Stimulated activated CD4-positive, alpha-beta T cell treated with anti-CD3 and anti-CD28 coated beads, Interleukin-4, amount 100 ng/mL, for 1 hour (primary cell): ENCODE measurements at regions not wholly inside any gene's neighbourhood (a gene's known extent, or its start where the extent isn't known, plus 50 kb on each side); places are given as distances from the start of the nearest gene placed in this dataset.

ENCODE experiments used
- DNase-seq: peaks from one replicate; pipeline ENCODE4 v3.0.0-alpha.2; 2020

DNA sequence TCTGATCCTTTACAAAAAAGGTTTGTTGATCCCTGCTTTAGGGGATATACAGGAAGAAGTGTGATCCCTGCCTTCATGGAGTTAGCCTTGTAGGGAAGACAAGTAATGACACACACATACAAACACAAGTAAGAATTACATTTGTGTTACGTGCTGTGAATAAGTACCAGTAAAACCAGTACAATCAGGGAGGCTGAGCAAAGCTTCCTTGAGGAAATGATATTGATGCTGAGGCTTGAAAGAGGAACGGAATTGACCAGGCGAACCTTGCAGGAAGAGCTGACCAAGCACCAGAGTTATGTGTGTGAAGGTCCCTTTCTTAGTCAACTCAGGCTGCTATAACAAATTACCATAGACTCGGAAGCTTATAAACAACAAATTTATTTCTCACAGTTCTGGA lies 83.6 kb upstream of the CACUL1 start:
- no peak for DNase-seq

- no peak for DNase-seq
These were observed 84.6 kb upstream of the CACUL1 start for GRCh38 chr10:118839348-118839747.

- DNase-seq, result peak; percentile 57
These were observed 85.5 kb upstream of the CACUL1 start for GRCh38 chr10:118840071-118840775.

DNA sequence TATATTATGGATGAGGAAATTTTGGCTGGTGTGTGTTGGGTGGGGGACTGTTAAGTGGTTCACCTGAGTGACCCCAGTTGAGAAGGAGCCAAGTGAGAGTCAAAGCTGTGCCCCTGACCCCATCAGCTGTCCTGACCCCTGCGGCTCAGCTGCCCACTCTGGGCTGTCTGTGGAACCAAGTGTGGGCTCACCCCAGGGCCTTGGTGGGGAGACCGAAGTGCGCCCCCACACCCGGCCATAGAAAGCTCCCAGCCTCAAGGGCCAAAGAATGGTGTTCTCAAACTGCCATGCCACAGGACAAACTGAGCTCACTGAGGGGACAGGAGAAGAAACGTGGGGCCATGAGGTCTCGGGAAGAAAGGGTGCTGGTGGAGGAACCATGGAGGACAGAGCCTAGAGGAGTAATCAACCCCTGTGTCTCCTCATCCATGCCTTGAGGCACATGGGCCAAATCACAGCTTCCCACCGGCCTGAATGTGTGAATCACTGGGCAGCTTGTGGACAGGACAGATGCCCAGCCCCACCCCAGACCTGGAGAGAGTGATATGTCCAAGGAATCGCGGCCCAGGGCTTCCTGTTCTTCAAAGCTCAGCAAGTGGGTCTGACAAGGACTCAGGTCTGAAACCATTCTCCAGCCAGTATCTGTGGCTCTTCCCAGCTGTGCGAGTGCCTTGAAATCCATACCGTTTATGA lies 86.2 kb upstream of the CACUL1 start:
- DNase-seq, result no peak

DNA sequence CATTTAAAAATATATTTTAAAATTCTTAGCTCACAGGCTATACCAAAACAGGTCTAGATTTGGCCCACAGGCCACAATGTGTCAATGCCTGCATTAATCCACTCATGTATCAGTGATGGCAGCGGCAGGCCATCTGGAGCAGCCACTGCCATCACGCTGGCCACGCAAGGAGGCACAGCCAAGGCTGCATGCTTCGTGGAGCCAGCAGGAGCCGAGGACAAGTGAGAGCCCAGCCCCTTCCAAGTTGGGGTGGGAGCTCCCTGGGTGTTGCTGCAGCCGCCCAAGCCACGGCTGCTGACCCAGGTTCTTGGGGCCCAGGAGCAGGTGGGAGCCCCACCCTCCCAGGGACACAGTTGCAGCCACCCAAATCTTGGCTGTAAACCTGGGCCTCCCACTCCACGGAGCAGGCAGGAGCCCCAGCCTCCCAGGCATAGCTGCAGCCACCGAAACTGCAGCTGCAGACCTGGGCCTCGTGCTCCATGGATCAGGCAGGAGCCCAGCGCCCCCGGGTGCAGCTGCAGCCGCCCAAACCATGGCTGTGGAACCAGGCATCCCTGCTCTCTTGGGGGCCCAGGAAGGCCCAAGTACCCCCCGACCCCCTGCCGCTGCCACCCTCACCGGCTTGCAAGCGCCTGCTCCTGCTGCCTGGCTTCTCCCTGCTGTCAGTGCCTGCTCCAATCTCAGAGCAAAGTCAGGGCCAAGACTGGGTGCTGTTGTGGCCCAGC lies 87.3 kb upstream of the CACUL1 start:
- no peak for DNase-seq

DNA sequence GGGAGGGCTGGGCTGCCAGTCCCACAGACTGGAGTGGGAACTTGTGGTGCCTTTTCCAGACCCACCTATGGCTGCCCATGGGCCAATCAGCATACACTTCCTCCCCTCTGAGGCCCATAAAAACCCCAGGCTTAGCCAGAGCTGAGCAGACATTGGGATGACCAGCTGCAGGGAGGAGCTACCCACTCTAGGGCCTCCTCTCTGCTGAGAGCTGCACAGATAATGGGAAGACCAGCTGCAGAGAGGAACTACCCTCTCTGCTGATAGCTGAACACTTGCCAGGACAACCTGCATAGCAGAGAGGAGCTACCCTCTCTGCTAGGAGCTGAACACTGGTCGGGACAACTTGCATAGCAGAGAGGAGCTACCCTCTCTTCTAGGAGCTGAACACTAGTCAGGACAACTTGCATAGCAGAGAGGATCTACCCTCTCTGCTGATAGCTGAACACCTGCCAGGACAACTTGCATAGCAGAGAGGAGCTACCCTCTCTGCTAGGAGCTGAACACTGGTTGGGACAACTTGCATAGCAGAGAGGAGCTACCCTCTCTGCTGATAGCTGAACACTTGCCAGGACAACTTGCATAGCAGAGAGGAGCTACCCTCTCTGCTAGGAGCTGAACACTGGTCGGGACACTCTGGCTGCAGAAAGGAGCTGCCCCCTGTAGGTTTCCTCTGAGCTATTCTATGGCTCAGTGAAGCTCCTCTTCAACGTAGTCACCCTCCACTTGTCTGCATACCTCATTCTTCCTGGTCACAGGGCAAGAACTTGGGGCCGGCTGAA lies 88.3 kb upstream of the CACUL1 start:
- DNase-seq, result no peak

GRCh38 chr10:118843647-118844265 lies 89.0 kb upstream of the CACUL1 start:
- DNase-seq, result no peak

DNA sequence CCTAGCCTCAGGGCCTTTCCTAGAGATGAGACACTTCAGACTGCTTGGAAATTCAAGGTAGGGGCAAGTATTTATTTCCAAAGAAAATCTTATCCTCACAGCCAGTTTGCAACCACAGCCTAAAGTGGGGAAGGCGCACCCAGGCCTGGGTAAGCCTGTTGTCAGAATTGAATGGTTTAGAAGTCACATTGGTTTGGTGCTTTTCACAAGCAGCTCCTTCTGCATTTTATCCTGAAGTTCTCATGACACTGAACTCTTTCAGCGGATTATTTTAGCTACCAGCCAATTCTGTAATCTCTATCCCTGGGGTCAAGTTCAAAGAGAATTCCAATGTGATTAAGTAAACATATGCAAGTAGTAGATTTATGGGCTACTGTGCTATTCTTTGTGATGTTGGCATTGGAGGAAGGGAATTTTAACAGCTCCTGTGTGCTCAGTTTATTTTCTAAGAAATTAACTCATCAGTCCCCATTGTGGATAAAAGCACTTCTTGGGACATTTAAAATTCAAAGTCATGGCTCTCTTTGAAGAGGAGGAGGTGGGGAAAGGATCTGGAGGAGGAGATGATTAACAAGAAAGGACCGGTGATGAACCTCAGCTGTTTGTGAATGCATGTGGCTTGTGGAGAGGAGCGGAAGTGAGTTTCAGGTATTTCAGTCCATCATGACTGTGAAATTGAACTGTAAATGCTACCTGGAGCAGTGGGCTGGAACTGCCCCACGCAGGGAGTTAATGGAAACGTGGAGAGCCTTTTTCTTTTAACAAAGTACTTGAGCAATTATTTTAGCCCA lies 90.2 kb upstream of the CACUL1 start:
- DNase-seq, result no peak

DNA sequence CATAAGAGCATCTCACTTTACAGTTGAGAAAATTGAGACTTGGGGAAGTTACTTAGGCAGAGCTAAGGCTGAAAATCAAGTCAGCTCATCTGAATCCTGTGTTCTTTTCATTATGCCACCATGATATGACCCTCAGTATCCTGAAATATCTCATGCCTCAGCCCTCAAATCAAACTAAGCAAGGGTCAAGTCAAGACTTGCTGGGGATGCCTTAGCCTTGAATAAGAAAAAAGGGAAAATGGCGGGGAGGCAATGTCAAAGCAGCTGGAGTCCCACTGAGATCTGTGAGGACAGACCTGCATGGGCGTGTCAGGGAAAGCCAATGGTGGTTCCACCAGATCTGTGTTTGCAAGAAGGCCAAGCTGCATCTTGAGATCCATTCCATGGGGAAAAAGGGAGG lies 91.0 kb upstream of the CACUL1 start:
- no peak for DNase-seq

GRCh38 chr10:118850418-118851061 lies 95.8 kb upstream of the CACUL1 start:
- DNase-seq, result peak; percentile 76

- DNase-seq, result no peak
These were observed 96.6 kb upstream of the CACUL1 start for GRCh38 chr10:118851062-118852035.

- DNase-seq, result no peak
These were observed 99.1 kb upstream of the CACUL1 start for GRCh38 chr10:118853916-118854315.

DNA sequence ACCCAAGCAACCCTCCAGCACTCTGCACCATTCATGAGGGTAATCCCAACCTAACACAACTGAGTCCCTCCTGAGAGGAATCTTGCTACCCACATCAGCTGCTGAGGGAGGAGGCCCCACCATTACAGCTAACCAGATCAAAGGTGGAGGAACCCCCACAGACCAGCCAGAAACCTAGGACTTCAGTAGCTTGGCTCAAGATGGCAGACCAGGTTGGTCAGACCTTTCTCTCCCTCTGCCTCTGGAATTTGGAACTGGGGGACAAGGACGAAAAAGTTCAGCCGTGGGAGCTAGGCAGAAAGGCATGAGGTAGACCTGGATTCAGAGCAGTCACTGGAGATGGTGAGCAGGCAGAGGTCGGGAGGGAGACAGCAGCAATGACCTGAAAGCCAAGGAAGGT lies 101.3 kb upstream of the CACUL1 start:
- no peak for DNase-seq

DNA sequence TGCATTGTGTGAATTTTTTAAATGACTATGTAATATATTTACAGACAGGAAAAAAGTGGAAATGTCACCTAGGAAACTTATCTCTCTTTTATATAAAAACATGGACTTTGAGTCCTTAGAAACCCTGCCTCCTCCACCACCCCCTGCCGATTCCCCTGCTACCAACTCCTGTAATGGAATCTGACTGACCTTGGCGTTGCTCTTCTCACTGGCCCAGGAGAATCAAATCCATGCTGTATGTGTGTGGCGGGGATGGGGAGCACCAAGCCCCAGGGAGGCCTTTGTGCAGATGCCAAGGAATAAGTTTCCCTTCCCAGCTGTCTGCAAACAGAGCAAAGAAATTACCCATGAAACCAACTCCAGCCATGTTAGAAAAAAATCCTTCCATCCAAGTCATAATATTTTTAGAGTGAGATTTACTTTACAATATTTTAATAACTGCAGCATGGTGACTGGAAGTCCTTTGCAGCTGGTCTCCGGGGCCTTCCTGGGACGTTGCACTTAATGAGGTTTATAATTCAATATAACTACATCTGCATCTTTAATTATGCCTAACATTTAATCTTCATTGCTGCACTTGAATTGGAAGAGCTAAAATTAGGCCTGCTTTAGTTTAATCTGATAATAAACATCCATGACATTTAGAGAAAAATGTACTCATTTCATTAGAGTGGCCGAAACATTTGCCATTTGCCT lies 111.4 kb upstream of the CACUL1 start:
- no peak for DNase-seq

DNA sequence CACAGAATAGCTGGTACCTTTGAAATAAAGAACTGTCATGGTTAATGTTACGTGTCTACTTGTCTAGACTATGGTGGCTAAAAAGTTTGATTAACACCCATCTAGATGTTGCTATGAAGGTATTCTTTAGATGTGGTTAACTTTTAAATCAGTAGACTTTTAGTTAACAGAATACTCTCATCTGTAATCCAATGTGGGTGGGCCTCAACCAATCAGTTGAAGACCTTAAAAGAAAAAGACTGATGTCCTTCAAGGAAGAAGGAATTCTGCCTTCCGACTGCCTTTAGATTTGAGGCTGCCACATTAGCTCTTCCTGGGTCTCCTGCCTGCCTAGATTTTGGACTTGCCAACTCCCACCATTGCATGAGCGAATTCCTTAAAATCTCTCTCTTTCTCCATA lies 113.0 kb upstream of the CACUL1 start:
- DNase-seq, result no peak

DNA sequence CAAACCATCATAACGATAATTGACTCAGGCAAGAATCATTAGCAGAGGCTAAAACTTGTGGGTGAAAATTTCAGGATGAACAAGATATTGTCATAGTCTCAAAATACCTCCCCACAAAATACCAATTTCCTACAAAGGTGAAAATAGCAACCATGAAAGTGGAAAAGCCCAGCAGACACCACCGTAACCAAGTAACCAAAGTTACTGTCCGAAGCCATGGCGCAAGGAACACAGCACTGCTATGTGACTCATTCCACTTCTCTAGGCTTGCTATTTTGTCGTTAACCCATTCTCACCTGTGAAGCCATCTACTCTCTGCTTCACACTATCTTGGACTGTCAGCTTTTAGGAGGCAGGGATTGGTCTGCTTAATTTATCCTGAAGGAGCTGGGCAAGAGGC lies 113.8 kb upstream of the CACUL1 start:
- DNase-seq, result no peak

- no peak for DNase-seq
These were observed 115.9 kb upstream of the CACUL1 start for GRCh38 chr10:118870467-118871243.

GRCh38 chr10:118871244-118871865 lies 116.6 kb upstream of the CACUL1 start:
- no peak for DNase-seq
